ENCODE measurements at regions not wholly inside any gene's neighbourhood (a gene's known extent, or its start where the extent isn't known, plus 50 kb on each side); places are given as distances from the start of the nearest gene placed in this dataset.
"Not testable (repeated sequence)": the region's sequence is repeated elsewhere in the genome, so short reads cannot be mapped to it uniquely, and the experiment has no call there.

DNA sequence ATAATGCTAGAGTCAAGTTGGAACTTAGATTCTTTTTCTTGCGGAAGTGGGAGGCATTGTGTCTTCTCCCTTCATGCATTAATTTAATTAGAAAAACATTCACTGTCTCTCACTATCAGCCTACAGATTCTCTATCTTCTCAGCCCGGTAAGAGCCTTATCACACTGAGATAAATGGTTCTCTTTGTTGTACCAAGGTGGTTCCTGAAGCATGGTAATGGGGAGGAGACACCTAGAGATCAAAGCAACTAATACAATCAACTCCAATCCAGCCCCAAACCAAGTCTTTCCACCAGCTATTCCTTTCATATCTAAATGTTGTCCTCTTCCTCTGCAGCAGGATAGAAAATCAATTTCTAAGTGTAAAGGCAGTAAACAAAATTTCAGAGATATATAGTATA, 210.8 kb downstream of the DAD1 start:
- H3K4me3 ChIP-seq (ENCODE audit: control insufficient read depth, low read depth, low read length): no peak overlapping the region
- no peak for DNase-seq (ENCODE audit: low read depth)
- TF ChIP-seq, protein P1, sequence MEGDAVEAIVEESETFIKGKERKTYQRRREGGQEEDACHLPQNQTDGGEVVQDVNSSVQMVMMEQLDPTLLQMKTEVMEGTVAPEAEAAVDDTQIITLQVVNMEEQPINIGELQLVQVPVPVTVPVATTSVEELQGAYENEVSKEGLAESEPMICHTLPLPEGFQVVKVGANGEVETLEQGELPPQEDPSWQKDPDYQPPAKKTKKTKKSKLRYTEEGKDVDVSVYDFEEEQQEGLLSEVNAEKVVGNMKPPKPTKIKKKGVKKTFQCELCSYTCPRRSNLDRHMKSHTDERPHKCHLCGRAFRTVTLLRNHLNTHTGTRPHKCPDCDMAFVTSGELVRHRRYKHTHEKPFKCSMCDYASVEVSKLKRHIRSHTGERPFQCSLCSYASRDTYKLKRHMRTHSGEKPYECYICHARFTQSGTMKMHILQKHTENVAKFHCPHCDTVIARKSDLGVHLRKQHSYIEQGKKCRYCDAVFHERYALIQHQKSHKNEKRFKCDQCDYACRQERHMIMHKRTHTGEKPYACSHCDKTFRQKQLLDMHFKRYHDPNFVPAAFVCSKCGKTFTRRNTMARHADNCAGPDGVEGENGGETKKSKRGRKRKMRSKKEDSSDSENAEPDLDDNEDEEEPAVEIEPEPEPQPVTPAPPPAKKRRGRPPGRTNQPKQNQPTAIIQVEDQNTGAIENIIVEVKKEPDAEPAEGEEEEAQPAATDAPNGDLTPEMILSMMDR (conservative IDR thresholded peaks at IDR 0.05; ENCODE audit: control insufficient read depth, insufficient read depth, low read depth, low read length): no peak

DNA sequence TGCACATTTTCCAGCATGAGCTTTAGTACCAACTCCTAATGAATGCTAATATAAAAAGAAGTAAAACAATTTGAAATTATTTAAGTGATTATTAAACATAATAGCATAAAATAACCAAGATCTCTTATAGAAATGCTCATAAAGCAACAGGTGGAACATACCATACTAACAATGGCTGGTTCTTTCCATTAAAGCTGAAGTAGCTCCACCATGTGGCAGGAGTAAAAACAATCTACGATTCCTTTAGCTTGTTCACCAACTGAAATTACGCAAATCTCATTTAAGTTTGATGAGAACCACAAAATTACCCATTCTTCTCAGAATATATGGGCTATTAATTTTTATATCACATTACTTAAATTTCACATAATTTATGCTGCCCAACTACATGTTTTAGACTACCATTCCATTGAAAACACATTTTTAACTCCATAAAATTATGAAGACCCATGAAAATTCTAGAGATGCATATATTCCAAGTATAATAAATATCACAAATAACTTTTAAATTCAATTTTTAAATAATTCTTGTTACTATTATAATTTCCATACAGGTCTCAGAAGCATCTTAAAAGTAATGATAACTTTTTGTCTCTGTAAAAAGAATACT, 213.6 kb downstream of the DAD1 start:
- H3K4me3 ChIP-seq (ENCODE audit: control insufficient read depth, low read depth, low read length): no peak overlapping the region
- peak; percentile 61 for DNase-seq (ENCODE audit: low read depth)
- TF ChIP-seq, protein P1 (conservative IDR thresholded peaks at IDR 0.05; ENCODE audit: control insufficient read depth, insufficient read depth, low read depth, low read length): peak; percentile 65

DNA sequence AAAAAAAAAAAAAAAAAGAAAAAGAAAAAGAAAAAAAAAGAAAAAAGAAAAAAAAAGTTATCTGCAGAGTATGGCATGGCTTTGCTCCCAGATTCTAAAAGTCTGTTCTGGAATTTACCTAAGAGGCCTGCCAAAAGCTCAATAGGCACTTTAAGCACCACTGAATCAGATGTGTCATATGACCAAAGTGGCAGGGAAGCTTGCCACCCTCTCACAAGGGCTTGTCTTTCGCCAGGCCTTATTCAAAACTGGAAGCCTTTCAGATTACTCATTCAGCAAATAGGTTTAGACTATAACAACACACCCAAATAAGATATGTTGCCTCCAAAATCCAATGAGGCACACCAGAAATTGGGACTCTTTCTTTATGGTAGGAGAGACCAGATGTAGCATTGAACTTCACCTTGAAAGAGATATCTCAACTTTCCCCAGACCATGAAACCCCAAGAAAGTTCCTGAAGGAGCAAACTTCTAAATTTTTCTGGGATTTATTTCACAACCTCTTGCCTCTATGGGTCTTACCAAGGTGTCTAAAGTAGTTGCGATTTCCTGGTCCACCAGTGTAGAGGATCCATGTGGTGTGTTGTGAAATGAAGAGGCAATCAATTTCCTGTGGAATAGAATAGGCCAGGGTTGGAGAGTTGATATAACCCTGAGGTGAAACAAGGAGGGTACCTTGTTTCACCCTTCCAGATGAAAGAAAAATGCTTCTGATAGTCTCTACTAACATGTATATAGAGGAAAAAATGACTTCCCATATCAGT, 218.8 kb downstream of the DAD1 start:
- peak; percentile 12 for DNase-seq (ENCODE audit: low read depth)
- no peak overlapping the region for H3K4me3 ChIP-seq (ENCODE audit: control insufficient read depth, low read depth, low read length)
- TF ChIP-seq, protein P1 (conservative IDR thresholded peaks at IDR 0.05; ENCODE audit: control insufficient read depth, insufficient read depth, low read depth, low read length): no peak

DNA sequence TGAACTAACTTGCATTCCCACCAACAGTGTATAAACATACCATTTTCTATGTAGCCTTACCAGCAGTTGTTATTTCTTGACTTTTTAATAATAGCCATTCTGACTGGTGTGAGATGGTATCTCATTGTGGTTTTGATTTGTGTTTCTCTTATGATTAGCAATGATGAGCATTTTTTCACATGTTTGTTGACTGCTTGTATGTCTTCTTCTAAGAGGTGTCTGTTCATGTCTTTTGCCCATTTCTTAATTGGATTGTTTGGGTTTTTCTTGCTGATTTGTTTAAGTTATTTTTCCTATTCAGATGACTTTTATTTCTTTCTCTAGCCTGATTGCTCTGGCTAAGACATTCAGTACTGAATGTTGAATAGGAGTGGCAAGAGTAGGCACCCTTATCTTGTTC, 230.3 kb downstream of the DAD1 start:
- no peak for DNase-seq (ENCODE audit: low read depth)
- TF ChIP-seq, protein P1 (conservative IDR thresholded peaks at IDR 0.05; ENCODE audit: control insufficient read depth, insufficient read depth, low read depth, low read length): no peak

DNA sequence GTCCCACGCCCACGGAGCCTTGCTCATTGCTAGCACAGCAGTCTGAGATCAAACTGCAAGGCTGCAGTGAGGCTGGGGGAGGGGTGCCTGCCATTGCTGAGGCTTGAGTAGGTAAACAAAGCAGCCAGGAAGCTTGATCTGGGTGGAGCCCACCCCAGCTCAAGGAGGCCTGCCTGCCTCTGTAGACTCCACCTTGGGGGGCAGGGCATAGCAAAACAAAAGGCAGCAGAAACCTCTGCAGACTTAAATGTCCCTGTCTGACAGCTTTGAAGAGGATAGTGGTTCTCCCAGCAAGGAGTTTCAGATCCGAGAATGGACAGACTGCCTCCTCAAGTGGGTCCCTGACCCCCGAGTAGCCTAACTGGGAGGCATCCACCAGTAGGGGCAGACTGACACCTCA, 239.7 kb downstream of the DAD1 start:
- not testable (repeated sequence) for DNase-seq (ENCODE audit: low read depth); H3K4me3 ChIP-seq (ENCODE audit: control insufficient read depth, low read depth, low read length)

More for the DNA sequence above, 230.3 kb downstream of the DAD1 start:
- no peak overlapping the region for H3K4me3 ChIP-seq (ENCODE audit: control insufficient read depth, low read depth, low read length)

DNA sequence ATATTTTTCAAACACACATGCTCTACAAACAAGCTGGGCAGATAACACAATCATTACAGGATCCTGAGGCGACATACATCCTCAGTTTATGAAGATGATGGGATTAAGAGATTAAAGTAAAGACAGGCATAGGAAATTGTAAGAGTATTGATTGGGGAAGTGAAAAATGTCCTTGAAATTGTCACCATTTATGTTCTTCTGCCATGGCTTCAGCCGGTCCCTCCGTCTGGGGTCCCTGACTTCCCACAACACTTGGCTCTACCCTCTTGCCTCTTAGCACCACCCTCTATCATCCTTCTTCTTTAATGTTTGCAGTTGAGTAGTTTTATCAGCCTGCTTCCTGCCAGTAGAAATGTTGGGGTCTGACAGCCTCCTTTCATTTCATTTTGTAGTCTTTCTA, 244.4 kb downstream of the DAD1 start:
- TF ChIP-seq, protein P1 (conservative IDR thresholded peaks at IDR 0.05; ENCODE audit: control insufficient read depth, insufficient read depth, low read depth, low read length): no peak
- H3K4me3 ChIP-seq (ENCODE audit: control insufficient read depth, low read depth, low read length): no peak overlapping the region
- DNase-seq (ENCODE audit: low read depth): no peak

DNA sequence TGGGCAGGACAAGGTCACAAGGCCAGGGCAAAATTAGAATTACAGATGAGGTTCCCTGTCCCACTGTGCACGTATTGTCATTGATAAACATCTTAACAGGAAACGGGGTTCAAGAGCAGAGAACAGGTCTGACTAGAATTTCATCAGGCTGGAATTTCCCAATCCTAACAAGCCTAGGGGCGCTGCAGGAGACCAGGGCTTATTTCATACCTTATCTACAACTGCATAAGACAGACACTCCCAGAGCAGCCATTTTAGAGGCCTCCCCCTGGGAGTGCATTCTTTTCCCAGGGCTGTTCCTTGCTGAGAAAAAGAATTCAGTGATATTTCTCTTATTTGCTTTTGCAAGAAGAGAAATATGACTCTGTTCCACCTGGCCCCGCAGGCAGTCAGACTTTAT, 244.8 kb downstream of the DAD1 start:
- not testable (repeated sequence) for DNase-seq (ENCODE audit: low read depth); H3K4me3 ChIP-seq (ENCODE audit: control insufficient read depth, low read depth, low read length)
